ENCODE measurements at regions not wholly inside any gene's neighbourhood (a gene's known extent, or its start where the extent isn't known, plus 50 kb on each side); places are given as distances from the start of the nearest gene placed in this dataset.

GRCh38 chr6:144957236-144957937 lies 672.3 kb downstream of the UTRN start (continued):
- TF ChIP-seq CTCF (IDR thresholded peaks at IDR 0.05; ENCODE audit: control extremely low read depth in 1 of 3, insufficient read depth in 1 of 3, low read depth in 1 of 3, low read length in 3 of 3) (no peak), SIX5 (IDR thresholded peaks at IDR 0.05; ENCODE audit: low read depth, low read length) (no peak), TCF12 (IDR thresholded peaks at IDR 0.05; ENCODE audit: low read depth, low read length) (no peak), FOSL1 (IDR thresholded peaks at IDR 0.05; ENCODE audit: insufficient read depth, low read depth, low read length) (no peak), TEAD4 (IDR thresholded peaks at IDR 0.05; ENCODE audit: low read depth, low read length) (no peak), KDM1A (IDR thresholded peaks at IDR 0.05; ENCODE audit: borderline replicate concordance, low read length) (no peak), GABPA (IDR thresholded peaks at IDR 0.05; ENCODE audit: borderline replicate concordance, insufficient read depth, low read length) (no peak)

Measured in H1 (cell line).